PC-9 (cell line): ENCODE measurements at regions not wholly inside any gene's neighbourhood (a gene's known extent, or its start where the extent isn't known, plus 50 kb on each side); places are given as distances from the start of the nearest gene placed in this dataset.
"Not testable (repeated sequence)": the region's sequence is repeated elsewhere in the genome, so short reads cannot be mapped to it uniquely, and the experiment has no call there.

Source experiments
- BruUV-seq: library from RNA; stranded (reverse); fragments of 400-500 nt; replicated peaks from 2 replicates; lab custom pipeline; 2021; lab: Mats Ljungman, UMichigan
- CTCF ChIA-PET: fragments of 300-600 bp; sonication (Branson Sonifier 250); formaldehyde crosslinking; loops from one replicate; lab custom pipeline; 2022; ENCODE audit warnings: antibody characterized with exemption; lab: Charles Lee
- POLR2A ChIA-PET: fragments of 300-600 bp; sonication (Branson Sonifier 250); formaldehyde crosslinking; loops from one replicate; lab custom pipeline; 2022; ENCODE audit warnings: antibody characterized with exemption; ENCODE audit not compliant: unreplicated experiment; lab: Charles Lee
- DNase-seq, 2 experiments: peaks; one replicate each; pipeline versions ENCODE4 v3.0.0 to v3.0.0-alpha.2; 2015 to 2022; ENCODE audit warnings: mixed read lengths in 1 of 2
- H2AFZ ChIP-seq: fragments of 200-600 bp; sonication (generic); 2 replicates; pipeline ENCODE4 v1.8.1; 2017; ENCODE audit warnings: antibody characterized with exemption
- H3F3A ChIP-seq: fragments of 200-600 bp; sonication (generic); 2 replicates; pipeline ENCODE4 v1.8.1; 2017; ENCODE audit warnings: antibody characterized with exemption, mild to moderate bottlenecking, low read depth; ENCODE audit not compliant: insufficient read depth
- H3K27ac ChIP-seq: fragments of 200-600 bp; sonication (generic); 2 replicates; pipeline ENCODE4 v1.6.1; 2016; ENCODE audit warnings: mixed run types
- H3K27me3 ChIP-seq: fragments of 200-600 bp; sonication (generic); 2 replicates; pipeline ENCODE4 v1.6.1; 2016; ENCODE audit warnings: low read depth, mixed run types; ENCODE audit not compliant: insufficient read depth
- H3K36me3 ChIP-seq: fragments of 200-600 bp; sonication (generic); 2 replicates; pipeline ENCODE4 v1.6.1; 2016; ENCODE audit warnings: low read depth, mixed run types
- H3K4me1 ChIP-seq: fragments of 200-600 bp; sonication (generic); replicated peaks from 2 replicates; pipeline ENCODE4 v1.6.1; 2016; ENCODE audit warnings: mixed run types; ENCODE audit not compliant: insufficient read depth
- H3K4me2 ChIP-seq: fragments of 200-600 bp; sonication (generic); 2 replicates; pipeline ENCODE4 v1.6.1; 2017; ENCODE audit warnings: mixed run types
- H3K4me3 ChIP-seq: fragments of 200-600 bp; sonication (generic); 2 replicates; pipeline ENCODE4 v1.6.1; 2016; ENCODE audit warnings: mixed run types
- H3K79me2 ChIP-seq: fragments of 200-600 bp; sonication (generic); 2 replicates; pipeline ENCODE4 v1.6.1; 2017; ENCODE audit warnings: low read depth, mixed run types
- H3K9me2 ChIP-seq: fragments of 200-600 bp; sonication (generic); 2 replicates; pipeline ENCODE4 v1.8.1; 2017; ENCODE audit warnings: mild to moderate bottlenecking; ENCODE audit not compliant: insufficient read depth
- H3K9me3 ChIP-seq: fragments of 200-600 bp; sonication (generic); 2 replicates; pipeline ENCODE4 v1.8.1; 2016; ENCODE audit warnings: low read depth; ENCODE audit not compliant: insufficient read depth
- H4K20me1 ChIP-seq: fragments of 200-600 bp; sonication (generic); 2 replicates; pipeline ENCODE4 v1.8.1; 2017; ENCODE audit not compliant: insufficient read depth
- CTCF ChIP-seq: fragments of 200-600 bp; sonication (generic); conservative IDR thresholded peaks from 2 replicates; pipeline ENCODE4 v1.6.1; 2017; ENCODE audit warnings: mixed run types, antibody characterized with exemption, mild to moderate bottlenecking, moderate library complexity
- EZH2 ChIP-seq: fragments of 200-600 bp; sonication (generic); IDR thresholded peaks from 2 replicates; pipeline ENCODE4 v1.8.0; 2017; ENCODE audit warnings: antibody characterized with exemption, low read depth
- intact Hi-C: fragments of 100-400 bp; cut with micrococcal nuclease; formaldehyde crosslinking; loops from one replicate; pipeline ENCODE4 v1.10.0; 2022; ENCODE audit not compliant: unreplicated experiment

- no TSS peak for BruUV-seq
- TF ChIP-seq EZH2 = no peak
- no peak for TF ChIP-seq CTCF
- intact Hi-C loops = no loop called here
Measured at GRCh38 chr5:89308606-89309040, 425.6 kb upstream of the MEF2C start.

GRCh38 chr5:89307972-89308371, 425.0 kb upstream of the MEF2C start:
- H3K4me1 ChIP-seq = no peaks in the 10 kb centered on the region
- CTCF ChIA-PET = no interaction called here
- no peaks in the 10 kb centered on the region for H3K79me2 ChIP-seq
- no peaks in the 10 kb centered on the region for H3K36me3 ChIP-seq
- no peak for DNase-seq
- no peaks in the 10 kb centered on the region for H3F3A ChIP-seq
- no peak overlapping the region for H2AFZ ChIP-seq
- H3K4me2 ChIP-seq = no peak overlapping the region
- H3K27ac ChIP-seq = no peak overlapping the region
- no peaks in the 10 kb centered on the region for H4K20me1 ChIP-seq
- POLR2A ChIA-PET = no interaction called here
- H3K9me2 ChIP-seq = no peaks in the 10 kb centered on the region; the same call in 1 of the 2 replicates
- no peak for TF ChIP-seq CTCF
- no peak for TF ChIP-seq EZH2
- no peaks in the 10 kb centered on the region for H3K9me3 ChIP-seq
- BruUV-seq = no TSS peak
- intact Hi-C loops = no loop called here
- H3K4me3 ChIP-seq = no peak overlapping the region
- no peaks in the 10 kb centered on the region for H3K27me3 ChIP-seq

More at GRCh38 chr5:89308606-89309040, 425.6 kb upstream of the MEF2C start:
- ChIA-PET CTCF (no interaction called here), POLR2A (no interaction called here)
- Histone ChIP-seq H3K9me3 (no peaks in the 10 kb centered on the region), H3K36me3 (no peaks in the 10 kb centered on the region), H3K4me2 (no peak overlapping the region), H4K20me1 (no peaks in the 10 kb centered on the region), H3F3A (no peaks in the 10 kb centered on the region), H3K9me2 (no peaks in the 10 kb centered on the region; the same call in 1 of the 2 replicates), H3K27me3 (no peaks in the 10 kb centered on the region), H3K4me3 (no peak overlapping the region), H2AFZ (no peak overlapping the region), H3K4me1 (no peaks in the 10 kb centered on the region), H3K79me2 (no peaks in the 10 kb centered on the region), H3K27ac (no peak overlapping the region)
- no peak for DNase-seq

GRCh38 chr5:89307141-89307540, 424.2 kb upstream of the MEF2C start:
- H3K4me3 ChIP-seq, H3K4me1 ChIP-seq, H3K9me3 ChIP-seq, H3K9me2 ChIP-seq, H4K20me1 ChIP-seq, H3K4me2 ChIP-seq, H3K27ac ChIP-seq, CTCF ChIA-PET, H2AFZ ChIP-seq, POLR2A ChIA-PET, DNase-seq, BruUV-seq, H3K79me2 ChIP-seq, H3K36me3 ChIP-seq, intact Hi-C loops, H3F3A ChIP-seq, H3K27me3 ChIP-seq: not testable (repeated sequence)

GRCh38 chr5:89303033-89303480, 420.1 kb upstream of the MEF2C start:
- Histone ChIP-seq H3K4me3 (no peak overlapping the region), H3K36me3 (no peaks in the 10 kb centered on the region), H3K27me3 (no peaks in the 10 kb centered on the region), H3K27ac (no peak overlapping the region), H2AFZ (no peak overlapping the region), H3K9me2 (no peaks in the 10 kb centered on the region; the same call in 1 of the 2 replicates), H3K79me2 (no peaks in the 10 kb centered on the region), H4K20me1 (no peaks in the 10 kb centered on the region), H3F3A (no peaks in the 10 kb centered on the region), H3K4me2 (no peak overlapping the region), H3K9me3 (no peaks in the 10 kb centered on the region), H3K4me1 (no peaks in the 10 kb centered on the region)
- no peak for DNase-seq
- ChIA-PET POLR2A (no interaction called here), CTCF (no interaction called here)
- TF ChIP-seq CTCF (no peak), EZH2 (no peak)
- intact Hi-C loops = no loop called here
- BruUV-seq = no TSS peak
